ENCODE measurements at regions not wholly inside any gene's neighbourhood (a gene's known extent, or its start where the extent isn't known, plus 50 kb on each side); places are given as distances from the start of the nearest gene placed in this dataset.

DNA sequence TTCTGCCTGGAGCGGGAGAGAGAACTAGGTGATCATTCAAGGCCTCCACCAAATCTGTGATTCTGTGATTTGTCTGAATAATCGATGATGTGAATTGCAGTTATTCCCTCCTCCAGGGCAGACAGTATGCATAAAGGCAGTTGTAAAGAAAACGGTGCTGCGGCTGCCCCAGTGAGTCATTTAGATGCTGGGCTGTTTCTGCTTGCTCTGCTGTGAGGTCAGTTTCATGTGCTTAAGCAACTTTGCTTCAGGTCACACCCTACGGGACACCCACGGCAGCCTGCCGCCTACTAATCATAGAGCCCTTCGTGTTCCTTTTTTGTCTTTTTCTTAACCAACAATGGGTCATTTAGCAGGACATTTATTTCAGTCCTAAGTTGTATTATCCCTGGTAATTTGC lies 158.1 kb upstream of the PITRM1 start:
- no peak for TF ChIP-seq POLR2A (IDR thresholded peaks at IDR 0.05)
- TF ChIP-seq, protein P1, sequence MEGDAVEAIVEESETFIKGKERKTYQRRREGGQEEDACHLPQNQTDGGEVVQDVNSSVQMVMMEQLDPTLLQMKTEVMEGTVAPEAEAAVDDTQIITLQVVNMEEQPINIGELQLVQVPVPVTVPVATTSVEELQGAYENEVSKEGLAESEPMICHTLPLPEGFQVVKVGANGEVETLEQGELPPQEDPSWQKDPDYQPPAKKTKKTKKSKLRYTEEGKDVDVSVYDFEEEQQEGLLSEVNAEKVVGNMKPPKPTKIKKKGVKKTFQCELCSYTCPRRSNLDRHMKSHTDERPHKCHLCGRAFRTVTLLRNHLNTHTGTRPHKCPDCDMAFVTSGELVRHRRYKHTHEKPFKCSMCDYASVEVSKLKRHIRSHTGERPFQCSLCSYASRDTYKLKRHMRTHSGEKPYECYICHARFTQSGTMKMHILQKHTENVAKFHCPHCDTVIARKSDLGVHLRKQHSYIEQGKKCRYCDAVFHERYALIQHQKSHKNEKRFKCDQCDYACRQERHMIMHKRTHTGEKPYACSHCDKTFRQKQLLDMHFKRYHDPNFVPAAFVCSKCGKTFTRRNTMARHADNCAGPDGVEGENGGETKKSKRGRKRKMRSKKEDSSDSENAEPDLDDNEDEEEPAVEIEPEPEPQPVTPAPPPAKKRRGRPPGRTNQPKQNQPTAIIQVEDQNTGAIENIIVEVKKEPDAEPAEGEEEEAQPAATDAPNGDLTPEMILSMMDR (IDR thresholded peaks at IDR 0.05 in 4 of 5, conservative IDR thresholded peaks at IDR 0.05 in 1 of 5) = no peak
- in situ Hi-C loops (cut with MboI; ENCODE audit: low sequenced_read_pairs in 4 of 4) = no loop called here
- Histone ChIP-seq H3K36me3 (no peaks in the 10 kb centered on the region), H3K4me3 (no peak overlapping the region), H3K27ac (no peak overlapping the region), H3K9me3 (no peaks in the 10 kb centered on the region), H3K4me1 (no peaks in the 10 kb centered on the region), H3K27me3 (no peaks in the 10 kb centered on the region)
- intact Hi-C loops (cut with DNase I; ENCODE audit: low total_unique reads) = no loop called here
- DNase-seq (peak in 1 of 2 donors; percentile 33), ATAC-seq (peak; percentile 52 to 55)

DNA sequence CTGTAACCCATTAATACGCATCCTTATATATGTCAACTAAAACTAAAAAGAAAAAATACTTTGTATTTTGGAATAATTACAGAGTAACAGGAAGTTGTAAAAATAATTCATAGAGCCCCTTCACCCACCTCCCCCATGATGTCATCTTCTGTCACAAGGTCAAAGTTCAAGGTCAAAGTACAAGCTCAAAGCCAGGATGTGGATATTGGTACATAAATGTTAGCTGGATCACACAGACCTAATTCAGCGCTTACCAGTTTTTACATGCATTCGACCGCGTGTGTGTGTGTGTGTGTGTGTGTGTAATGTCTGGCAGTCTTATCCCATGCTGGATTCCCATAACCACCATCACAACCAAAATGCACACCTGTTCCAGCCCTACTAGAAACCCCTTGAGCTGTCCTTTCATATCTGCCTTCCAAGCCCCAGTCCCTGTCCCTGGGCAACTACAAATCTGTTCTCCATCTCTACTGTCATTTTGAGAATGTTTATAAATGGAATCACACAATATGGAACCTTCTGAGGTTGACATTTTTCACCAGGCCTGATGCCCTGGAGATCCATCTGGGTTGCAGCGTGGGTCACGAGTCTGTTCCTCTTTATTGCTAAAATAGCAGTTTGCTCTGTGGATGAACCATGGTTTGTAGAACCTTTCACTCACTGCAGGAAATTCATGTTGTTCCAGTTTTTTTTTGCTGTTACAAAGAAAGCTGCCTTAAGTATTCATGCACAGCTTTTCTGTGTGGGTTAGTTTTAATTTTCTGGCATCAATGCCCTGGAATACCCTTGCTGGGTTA lies 153.6 kb upstream of the PITRM1 start:
- H3K4me3 ChIP-seq = no peak overlapping the region
- no peak for TF ChIP-seq POLR2A (IDR thresholded peaks at IDR 0.05)
- TF ChIP-seq, protein P1 (IDR thresholded peaks at IDR 0.05 in 4 of 5, conservative IDR thresholded peaks at IDR 0.05 in 1 of 5) = no peak
- DNase-seq (no peak), ATAC-seq (no peak)
- intact Hi-C loops (cut with DNase I; ENCODE audit: low total_unique reads) (no loop called here), in situ Hi-C loops (cut with MboI; ENCODE audit: low sequenced_read_pairs in 4 of 4) (no loop called here)
- H3K27ac ChIP-seq = no peak overlapping the region
- no peaks in the 10 kb centered on the region for H3K36me3 ChIP-seq
- no peaks in the 10 kb centered on the region for H3K27me3 ChIP-seq
- H3K4me1 ChIP-seq = peaks cover 0 to 2% of the 10 kb centered on the region in 2 donors
- no peaks in the 10 kb centered on the region for H3K9me3 ChIP-seq

DNA sequence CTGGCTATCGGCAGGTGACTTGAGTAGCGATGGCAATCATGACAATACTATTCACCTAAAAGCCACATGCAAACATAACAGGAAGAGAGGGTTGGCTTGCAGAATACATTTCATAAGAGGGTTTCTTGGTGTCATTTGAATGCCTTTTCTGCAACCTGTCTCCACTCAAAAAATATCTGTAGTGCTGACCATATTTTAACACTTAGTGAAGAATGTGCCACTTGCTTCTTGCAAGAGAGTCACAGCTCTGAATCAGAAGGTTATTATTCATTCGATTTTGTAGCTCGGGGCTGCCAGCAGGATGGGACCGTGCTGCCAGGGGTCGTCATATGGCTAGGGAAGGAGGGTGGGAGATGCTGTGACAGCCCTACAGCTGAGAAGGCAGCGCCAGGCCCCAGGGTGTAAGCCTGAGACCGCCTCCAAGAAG lies 152.0 kb upstream of the PITRM1 start:
- in situ Hi-C loops (cut with MboI; ENCODE audit: low sequenced_read_pairs in 4 of 4) (no loop called here), intact Hi-C loops (cut with DNase I; ENCODE audit: low total_unique reads) (no loop called here)
- Histone ChIP-seq H3K4me3 (no peak overlapping the region), H3K36me3 (no peaks in the 10 kb centered on the region), H3K4me1 (peaks cover 0 to 2% of the 10 kb centered on the region in 2 donors), H3K9me3 (no peaks in the 10 kb centered on the region), H3K27me3 (no peaks in the 10 kb centered on the region), H3K27ac (no peak overlapping the region)
- TF ChIP-seq, protein P1 (IDR thresholded peaks at IDR 0.05 in 4 of 5, conservative IDR thresholded peaks at IDR 0.05 in 1 of 5) = no peak
- no peak for TF ChIP-seq POLR2A (IDR thresholded peaks at IDR 0.05)
- DNase-seq = no peak
- no peak for ATAC-seq

DNA sequence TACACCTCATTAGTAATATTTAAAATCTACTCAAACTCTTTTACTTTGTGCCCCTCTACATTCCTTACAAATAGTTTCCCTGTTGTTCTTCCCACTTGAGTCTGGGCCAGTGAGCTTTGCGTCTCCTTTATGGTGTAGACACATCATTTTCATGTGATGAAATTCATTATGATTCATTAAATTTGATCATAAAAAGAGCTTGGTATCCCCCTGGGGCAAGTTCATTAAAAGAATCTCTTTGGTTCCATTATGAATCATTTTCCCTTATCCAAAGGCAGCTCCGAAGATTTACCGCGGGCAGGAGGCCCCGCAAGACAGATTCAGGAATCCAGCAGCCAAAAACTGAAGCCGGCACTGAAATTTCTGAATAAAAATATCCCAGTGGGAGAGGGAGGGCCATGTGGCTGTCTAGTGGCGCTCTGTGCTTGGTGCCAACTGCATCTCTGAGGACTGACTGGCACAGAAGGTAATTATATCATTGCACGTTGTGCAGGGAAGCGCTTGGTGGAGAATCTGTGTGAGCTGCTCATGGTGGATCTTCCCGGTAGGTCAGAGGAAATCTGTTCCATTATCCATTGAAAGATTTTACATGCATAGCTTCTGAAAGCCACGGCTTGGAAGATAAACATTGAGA lies 151.4 kb upstream of the PITRM1 start:
- Histone ChIP-seq H3K4me1 (peaks cover 0 to 2% of the 10 kb centered on the region in 2 donors), H3K4me3 (no peak overlapping the region), H3K36me3 (no peaks in the 10 kb centered on the region), H3K27ac (no peak overlapping the region), H3K27me3 (no peaks in the 10 kb centered on the region), H3K9me3 (no peaks in the 10 kb centered on the region)
- DNase-seq (no peak), ATAC-seq (no peak)
- intact Hi-C loops (cut with DNase I; ENCODE audit: low total_unique reads) = no loop called here
- in situ Hi-C loops (cut with MboI; ENCODE audit: low sequenced_read_pairs in 4 of 4) = no loop called here
- TF ChIP-seq, protein P1 (IDR thresholded peaks at IDR 0.05 in 4 of 5, conservative IDR thresholded peaks at IDR 0.05 in 1 of 5) = no peak
- no peak for TF ChIP-seq POLR2A (IDR thresholded peaks at IDR 0.05)

Measured in gastrocnemius medialis (tissue), 4 donors.